Duodenal mucosa (tissue), 2 donors: ENCODE measurements at regions not wholly inside any gene's neighbourhood (a gene's known extent, or its start where the extent isn't known, plus 50 kb on each side); places are given as distances from the start of the nearest gene placed in this dataset.

ENCODE experiments used
- H3K27ac ChIP-seq: one replicate; pipeline ENCODE4 v1.7.0; 2013; ENCODE audit warnings: low read depth, low read length
- H3K27me3 ChIP-seq, 2 donors: one replicate each; pipeline ENCODE4 v1.7.0; 2013; ENCODE audit warnings: low read length in 2 of 2, control low read depth in 1 of 2; ENCODE audit not compliant: insufficient read depth in 2 of 2, control insufficient read depth in 1 of 2
- H3K36me3 ChIP-seq, 2 donors: one replicate each; pipeline ENCODE4 v1.7.0; 2013; ENCODE audit warnings: low read length in 2 of 2, control low read depth in 1 of 2; ENCODE audit not compliant: insufficient read depth in 2 of 2, control insufficient read depth in 1 of 2
- H3K4me1 ChIP-seq, 2 donors: one replicate each; pipeline ENCODE4 v1.7.0; 2013; ENCODE audit warnings: low read length in 2 of 2, control low read depth in 1 of 2; ENCODE audit not compliant: insufficient read depth in 2 of 2, control insufficient read depth in 1 of 2
- H3K4me3 ChIP-seq, 2 donors: one replicate each; pipeline ENCODE4 v1.7.0; 2013; ENCODE audit warnings: low read length in 2 of 2, low read depth in 1 of 2
- H3K9ac ChIP-seq, 2 donors: one replicate each; pipeline ENCODE4 v1.7.0; 2013; ENCODE audit warnings: low read length in 2 of 2, low read depth in 1 of 2
- H3K9me3 ChIP-seq, 2 donors: one replicate each; pipeline ENCODE4 v1.7.0; 2013; ENCODE audit warnings: low read length in 2 of 2, control low read depth in 1 of 2; ENCODE audit not compliant: control insufficient read depth in 1 of 2

- H3K9ac ChIP-seq = no peak overlapping the region
- H3K9me3 ChIP-seq = no peaks in the 10 kb centered on the region
- H3K4me1 ChIP-seq = peaks cover 54 to 63% of the 10 kb centered on the region in 2 donors
- H3K36me3 ChIP-seq = peaks cover 1 to 6% of the 10 kb centered on the region in 2 donors
- no peaks in the 10 kb centered on the region for H3K27me3 ChIP-seq
- H3K4me3 ChIP-seq = no peak overlapping the region
- H3K27ac ChIP-seq = no peak overlapping the region
These were observed 57.0 kb downstream of the NCOR2 start for GRCh38 chr12:124510301-124510970.

DNA sequence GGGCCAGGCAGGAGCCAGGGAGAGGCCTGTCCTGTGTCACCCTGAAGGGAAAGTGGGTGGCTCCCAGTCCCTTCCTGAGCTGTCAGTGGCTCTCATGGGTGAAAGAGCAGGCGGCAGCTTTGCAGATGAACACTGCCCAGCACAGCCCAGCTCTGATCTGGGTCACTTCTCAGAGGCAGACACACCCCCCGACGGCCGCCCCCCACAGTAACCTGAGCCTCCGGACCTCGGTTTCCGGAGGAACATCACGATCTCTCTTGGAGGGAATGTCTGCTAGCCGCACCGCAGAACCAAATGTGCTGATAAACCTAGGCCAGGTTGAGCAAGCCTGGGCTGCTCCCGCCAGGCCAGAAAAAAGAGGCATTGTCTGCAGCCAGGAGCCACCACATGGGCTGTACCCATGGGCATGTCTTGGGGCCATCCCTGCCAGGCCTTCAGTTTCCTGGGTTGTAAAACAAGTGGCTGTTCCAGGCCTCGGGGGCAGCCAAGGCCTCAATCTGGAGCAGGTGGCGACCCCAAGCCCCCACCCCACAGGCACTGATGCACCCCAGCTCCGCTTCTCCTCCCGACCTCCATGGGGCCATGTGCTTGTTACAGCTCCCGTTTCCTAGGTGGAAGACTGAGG, 57.6 kb downstream of the NCOR2 start:
- H3K9ac ChIP-seq = no peak overlapping the region
- peaks cover 0 to 2% of the 10 kb centered on the region in 2 donors for H3K36me3 ChIP-seq
- H3K4me3 ChIP-seq = no peak overlapping the region
- no peak overlapping the region for H3K27ac ChIP-seq
- H3K27me3 ChIP-seq = no peaks in the 10 kb centered on the region
- H3K4me1 ChIP-seq = peaks cover 54 to 65% of the 10 kb centered on the region in 2 donors
- no peaks in the 10 kb centered on the region for H3K9me3 ChIP-seq

- Histone ChIP-seq H3K4me3 (no peak overlapping the region), H3K27me3 (no peaks in the 10 kb centered on the region), H3K9me3 (no peaks in the 10 kb centered on the region), H3K27ac (no peak overlapping the region), H3K9ac (no peak overlapping the region), H3K36me3 (peaks cover 0 to 2% of the 10 kb centered on the region in 2 donors), H3K4me1 (peaks cover 52 to 63% of the 10 kb centered on the region in 2 donors)
These were observed 58.1 kb downstream of the NCOR2 start for GRCh38 chr12:124509300-124509675.

DNA sequence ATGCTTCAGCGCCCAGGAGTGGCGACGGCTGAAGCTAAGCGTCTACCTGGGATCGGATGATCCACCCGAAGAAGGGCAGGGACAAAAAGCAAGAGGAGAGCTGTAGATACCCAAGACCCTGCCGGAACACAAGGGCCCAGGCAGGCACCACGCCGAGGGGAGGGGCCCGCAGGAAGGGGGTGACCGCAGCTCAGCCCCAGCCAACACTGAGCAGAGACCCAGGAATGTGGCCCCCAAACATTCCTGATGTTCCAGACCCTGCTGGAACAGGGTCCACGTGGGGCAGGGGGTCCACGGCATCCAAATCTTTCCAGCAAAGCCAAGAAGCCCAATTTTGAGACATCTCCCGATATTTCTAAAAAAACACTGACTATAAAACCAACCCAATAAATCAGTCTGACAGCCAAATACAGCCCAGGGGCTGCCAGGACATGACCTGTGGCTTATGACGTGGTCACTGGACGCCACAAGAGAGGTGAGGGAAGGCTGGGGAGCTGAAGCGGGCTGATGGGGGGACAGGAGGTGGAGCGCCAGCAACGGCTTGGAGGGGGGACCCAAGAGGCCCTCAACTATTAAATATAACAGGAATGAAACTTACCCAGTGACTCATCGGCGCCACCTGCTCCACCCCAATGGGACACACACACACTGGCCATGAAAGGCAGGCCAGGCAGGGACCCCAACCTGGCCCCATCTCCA, 58.9 kb downstream of the NCOR2 start:
- Histone ChIP-seq H3K9ac (no peak overlapping the region), H3K9me3 (no peaks in the 10 kb centered on the region), H3K27me3 (no peaks in the 10 kb centered on the region), H3K27ac (peak overlapping the region; percentile 23), H3K36me3 (no peaks in the 10 kb centered on the region), H3K4me1 (peaks cover 45 to 56% of the 10 kb centered on the region in 2 donors), H3K4me3 (no peak overlapping the region)

- Histone ChIP-seq H3K27ac (no peak overlapping the region), H3K4me3 (no peak overlapping the region), H3K4me1 (peaks cover 34 to 54% of the 10 kb centered on the region in 2 donors), H3K36me3 (no peaks in the 10 kb centered on the region), H3K27me3 (no peaks in the 10 kb centered on the region), H3K9ac (peak overlapping the region in 1 of 2 donors; percentile 12), H3K9me3 (no peaks in the 10 kb centered on the region)
These were observed 60.0 kb downstream of the NCOR2 start for GRCh38 chr12:124507188-124508109.

- H3K4me3 ChIP-seq = peak overlapping the region in 1 of 2 donors; percentile 15
These were observed 60.6 kb downstream of the NCOR2 start for GRCh38 chr12:124506832-124507153.

GRCh38 chr12:124506145-124506831, 61.1 kb downstream of the NCOR2 start:
- Histone ChIP-seq H3K4me1 (peaks cover 30 to 60% of the 10 kb centered on the region in 2 donors), H3K9me3 (no peaks in the 10 kb centered on the region), H3K9ac (peak overlapping the region in 1 of 2 donors; percentile 12), H3K27ac (peak overlapping the region; percentile 11), H3K4me3 (peak overlapping the region in 1 of 2 donors; percentile 15), H3K27me3 (no peaks in the 10 kb centered on the region), H3K36me3 (no peaks in the 10 kb centered on the region)

More at GRCh38 chr12:124506832-124507153, 60.6 kb downstream of the NCOR2 start:
- peaks cover 30 to 58% of the 10 kb centered on the region in 2 donors for H3K4me1 ChIP-seq
- H3K9me3 ChIP-seq = no peaks in the 10 kb centered on the region
- no peaks in the 10 kb centered on the region for H3K36me3 ChIP-seq
- no peaks in the 10 kb centered on the region for H3K27me3 ChIP-seq
- peak overlapping the region in 1 of 2 donors; percentile 12 for H3K9ac ChIP-seq
- no peak overlapping the region for H3K27ac ChIP-seq

DNA sequence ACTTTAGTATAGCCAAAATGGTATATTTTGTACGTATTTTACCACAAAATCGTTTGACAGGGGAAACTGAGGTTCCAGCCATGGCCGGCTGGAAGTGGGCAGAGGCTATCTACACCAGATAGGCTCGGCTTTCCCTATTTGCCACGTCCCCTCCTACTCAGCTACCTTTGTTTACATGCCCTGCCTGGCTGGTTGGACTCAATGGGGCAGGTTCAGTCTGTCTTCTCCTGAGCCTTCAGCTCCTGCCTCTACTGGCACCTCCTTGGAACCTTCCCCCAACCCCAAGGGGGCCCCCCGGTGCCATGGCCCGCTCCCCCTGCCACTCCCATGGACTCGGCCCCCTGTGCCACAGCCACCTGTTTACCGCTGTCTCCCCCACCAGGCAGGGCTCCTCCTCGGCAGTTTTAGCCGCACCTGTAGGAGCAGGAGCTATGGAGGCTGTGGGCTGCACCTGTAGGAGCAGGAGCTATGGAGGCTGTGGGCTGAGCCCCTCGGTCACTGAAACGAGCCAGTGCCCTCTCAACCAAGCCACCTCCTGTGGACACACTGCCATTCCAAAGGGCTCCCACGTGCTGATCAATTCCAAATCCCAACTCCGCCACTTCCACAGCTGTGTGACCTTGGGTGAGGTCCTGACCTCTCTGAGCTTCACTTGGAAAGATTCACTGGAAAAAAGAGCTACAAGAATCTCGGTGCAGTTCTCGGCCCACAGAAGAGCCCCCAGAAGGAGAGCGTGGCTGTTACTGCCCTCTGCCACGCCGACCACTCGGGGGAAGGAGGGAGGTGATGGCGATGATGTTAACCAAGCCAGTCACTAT, 62.2 kb downstream of the NCOR2 start:
- H3K36me3 ChIP-seq = no peaks in the 10 kb centered on the region
- no peak overlapping the region for H3K9ac ChIP-seq
- H3K9me3 ChIP-seq = no peaks in the 10 kb centered on the region
- H3K27me3 ChIP-seq = no peaks in the 10 kb centered on the region
- no peak overlapping the region for H3K27ac ChIP-seq
- peaks cover 27 to 51% of the 10 kb centered on the region in 2 donors for H3K4me1 ChIP-seq
- no peak overlapping the region for H3K4me3 ChIP-seq
